Colonic mucosa (tissue), 4 donors: ENCODE measurements at regions not wholly inside any gene's neighbourhood (a gene's known extent, or its start where the extent isn't known, plus 50 kb on each side); places are given as distances from the start of the nearest gene placed in this dataset.

Experiments used
- DNase-seq: peaks from one replicate; pipeline ENCODE4 v3.0.0-alpha.2; 2020
- H3K27ac ChIP-seq: fragments of 200-600 bp; one replicate; pipeline ENCODE4 v1.8.0; 2021
- H3K27me3 ChIP-seq: fragments of 200-600 bp; one replicate; pipeline ENCODE4 v1.8.0; 2021
- H3K36me3 ChIP-seq: fragments of 200-600 bp; one replicate; pipeline ENCODE4 v1.8.0; 2021
- H3K4me1 ChIP-seq: fragments of 200-600 bp; one replicate; pipeline ENCODE4 v1.8.0; 2021; ENCODE audit warnings: mild to moderate bottlenecking
- H3K4me3 ChIP-seq: fragments of 200-600 bp; one replicate; pipeline ENCODE4 v1.8.0; 2021
- H3K9ac ChIP-seq, 2 donors: one replicate each; pipeline ENCODE4 v1.7.0; 2013; ENCODE audit warnings: control low read depth in 2 of 2, low read depth in 2 of 2, low read length in 2 of 2
- H3K9me3 ChIP-seq: fragments of 200-600 bp; one replicate; pipeline ENCODE4 v1.8.0; 2021
- intact Hi-C: fragments of 100-400 bp; cut with DNase I; formaldehyde crosslinking; loops from one replicate; pipeline ENCODE4 v1.14.1; 2022
- TF ChIP-seq, protein P1 (sequence below): fragments of 200-600 bp; IDR thresholded peaks from one replicate; pipeline ENCODE4 v1.8.0; 2022; ENCODE audit warnings: antibody characterized with exemption, mild to moderate bottlenecking
- donor health status: healthy.
- donor health status: DM: no; HTN: no; CAD: no.
- donor health status: DM: no; HTN: no; CAD: no.

DNA sequence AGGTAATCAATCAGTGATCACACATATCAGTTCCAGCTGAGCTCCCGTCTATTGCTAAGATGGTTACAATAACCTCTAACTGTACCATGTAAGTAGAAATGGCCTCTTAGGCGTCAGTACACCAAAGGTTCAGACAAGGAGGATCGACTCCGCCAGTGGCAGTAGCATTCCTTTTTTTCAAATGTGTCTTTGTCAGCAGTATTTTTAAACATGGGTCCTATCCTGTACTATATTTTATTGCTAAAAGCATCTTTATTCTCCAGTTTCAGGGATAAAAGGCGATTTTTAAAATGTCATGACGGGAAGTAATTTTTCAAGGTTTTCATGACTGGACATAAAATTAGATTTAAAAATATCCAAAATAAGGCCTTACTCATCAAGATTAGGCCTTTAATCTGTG is 64.8 kb upstream of the TBCA start:
- Histone ChIP-seq H3K27me3 (peaks cover 24% of the 10 kb centered on the region), H3K4me3 (no peak overlapping the region), H3K9me3 (no peaks in the 10 kb centered on the region), H3K9ac (no peak overlapping the region), H3K27ac (no peak overlapping the region), H3K4me1 (no peaks in the 10 kb centered on the region), H3K36me3 (no peaks in the 10 kb centered on the region)
- intact Hi-C loops = no loop called here
- TF ChIP-seq, protein P1, sequence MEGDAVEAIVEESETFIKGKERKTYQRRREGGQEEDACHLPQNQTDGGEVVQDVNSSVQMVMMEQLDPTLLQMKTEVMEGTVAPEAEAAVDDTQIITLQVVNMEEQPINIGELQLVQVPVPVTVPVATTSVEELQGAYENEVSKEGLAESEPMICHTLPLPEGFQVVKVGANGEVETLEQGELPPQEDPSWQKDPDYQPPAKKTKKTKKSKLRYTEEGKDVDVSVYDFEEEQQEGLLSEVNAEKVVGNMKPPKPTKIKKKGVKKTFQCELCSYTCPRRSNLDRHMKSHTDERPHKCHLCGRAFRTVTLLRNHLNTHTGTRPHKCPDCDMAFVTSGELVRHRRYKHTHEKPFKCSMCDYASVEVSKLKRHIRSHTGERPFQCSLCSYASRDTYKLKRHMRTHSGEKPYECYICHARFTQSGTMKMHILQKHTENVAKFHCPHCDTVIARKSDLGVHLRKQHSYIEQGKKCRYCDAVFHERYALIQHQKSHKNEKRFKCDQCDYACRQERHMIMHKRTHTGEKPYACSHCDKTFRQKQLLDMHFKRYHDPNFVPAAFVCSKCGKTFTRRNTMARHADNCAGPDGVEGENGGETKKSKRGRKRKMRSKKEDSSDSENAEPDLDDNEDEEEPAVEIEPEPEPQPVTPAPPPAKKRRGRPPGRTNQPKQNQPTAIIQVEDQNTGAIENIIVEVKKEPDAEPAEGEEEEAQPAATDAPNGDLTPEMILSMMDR = no peak
- no peak for DNase-seq

DNA sequence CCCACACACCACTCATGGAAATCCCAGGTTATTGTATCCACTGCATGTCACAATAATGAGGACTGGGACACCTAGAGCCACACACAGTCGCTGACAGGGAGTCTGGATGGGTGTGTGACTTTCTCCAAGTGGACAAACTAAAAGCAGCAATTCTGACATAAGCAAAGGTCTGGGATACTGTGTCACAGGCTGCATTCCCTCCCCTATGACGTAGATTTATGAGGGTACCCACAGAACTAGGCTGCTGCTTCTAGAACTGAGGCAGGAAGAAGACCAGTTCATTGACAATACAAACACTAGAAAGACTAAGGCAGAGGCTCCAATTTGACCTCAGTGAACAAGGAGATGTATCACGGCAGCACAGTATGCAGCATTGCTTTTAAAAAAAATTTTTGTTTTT is 63.6 kb upstream of the TBCA start:
- Histone ChIP-seq H3K4me1 (no peaks in the 10 kb centered on the region), H3K27ac (no peak overlapping the region), H3K9me3 (no peaks in the 10 kb centered on the region), H3K4me3 (no peak overlapping the region), H3K9ac (no peak overlapping the region), H3K36me3 (no peaks in the 10 kb centered on the region), H3K27me3 (peaks cover 12% of the 10 kb centered on the region)
- intact Hi-C loops = no loop called here
- no peak for DNase-seq
- TF ChIP-seq, protein P1 = no peak

DNA sequence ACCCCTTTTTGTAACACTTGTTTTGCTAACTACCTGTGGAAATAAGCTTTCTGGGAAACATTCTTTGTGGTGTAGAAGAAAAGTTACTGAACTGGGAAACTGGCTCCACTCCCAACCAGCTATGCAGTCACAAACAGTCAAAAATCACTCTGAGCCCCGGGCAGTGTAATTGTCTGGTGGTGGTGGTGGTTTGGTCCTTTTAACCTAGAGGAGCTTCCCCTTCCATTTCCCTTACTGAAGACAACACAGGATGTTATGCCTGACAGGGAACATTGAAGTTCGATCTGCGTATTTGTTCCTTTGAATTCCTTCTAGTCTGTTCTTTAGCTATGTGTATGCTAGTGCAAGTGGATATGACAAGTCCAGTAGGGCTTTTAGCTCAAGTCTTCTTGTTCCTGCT is 56.8 kb upstream of the TBCA start:
- H3K9ac ChIP-seq = no peak overlapping the region
- no peaks in the 10 kb centered on the region for H3K27me3 ChIP-seq
- H3K4me1 ChIP-seq = no peaks in the 10 kb centered on the region
- H3K9me3 ChIP-seq = no peaks in the 10 kb centered on the region
- no peak overlapping the region for H3K4me3 ChIP-seq
- no peak overlapping the region for H3K27ac ChIP-seq
- TF ChIP-seq, protein P1 = no peak
- no peak for DNase-seq
- intact Hi-C loops = no loop called here
- no peaks in the 10 kb centered on the region for H3K36me3 ChIP-seq

DNA sequence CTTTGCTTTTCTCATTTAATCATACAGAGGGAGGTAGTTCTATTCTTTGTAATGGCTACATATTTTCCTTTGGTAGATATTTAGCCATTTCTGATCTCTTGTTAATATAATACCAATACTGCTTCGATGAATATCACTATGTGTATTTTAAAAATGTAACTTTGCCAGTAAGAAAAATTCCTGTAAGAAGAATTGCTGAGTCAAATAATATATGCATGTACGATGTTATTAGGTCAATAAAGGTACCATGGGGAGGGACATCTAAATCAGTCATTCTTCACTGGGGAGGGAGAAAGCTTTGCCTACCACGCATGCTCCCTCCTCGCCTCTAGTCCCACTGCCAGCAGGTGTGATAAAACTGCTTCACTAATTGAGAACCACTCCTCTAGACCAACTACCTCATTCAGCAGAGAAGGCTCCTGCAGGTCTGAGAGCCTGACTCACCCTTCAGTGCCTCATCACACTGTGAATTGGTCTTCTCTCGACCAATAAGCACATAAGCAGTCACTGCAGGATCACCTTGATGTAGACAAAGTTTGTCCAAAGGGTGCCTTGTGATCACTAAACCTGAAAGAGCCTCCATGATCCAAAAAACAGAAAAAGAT is 56.1 kb upstream of the TBCA start:
- intact Hi-C loops = no loop called here
- no peak for DNase-seq
- Histone ChIP-seq H3K36me3 (no peaks in the 10 kb centered on the region), H3K4me3 (no peak overlapping the region), H3K9ac (no peak overlapping the region), H3K4me1 (no peaks in the 10 kb centered on the region), H3K27me3 (no peaks in the 10 kb centered on the region), H3K9me3 (no peaks in the 10 kb centered on the region), H3K27ac (no peak overlapping the region)
- TF ChIP-seq, protein P1 = no peak

DNA sequence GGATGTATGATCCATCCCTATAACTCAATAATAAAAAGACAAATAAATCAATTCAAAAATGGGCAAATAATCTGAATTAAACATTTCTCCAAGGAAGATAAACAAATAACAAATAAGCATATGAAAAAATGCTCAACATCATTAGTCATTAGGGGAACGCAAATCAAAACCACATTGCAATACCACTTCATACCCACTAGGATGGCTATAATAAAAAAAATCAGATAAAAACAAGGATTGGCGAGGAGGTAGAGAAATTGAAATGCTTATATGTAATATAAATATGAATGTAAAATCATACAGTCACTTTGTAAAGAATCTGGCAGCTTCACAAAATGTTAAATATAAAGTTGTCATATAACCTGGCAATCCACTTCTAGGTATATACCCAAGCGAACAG is 52.3 kb upstream of the TBCA start:
- Histone ChIP-seq H3K27ac (no peak overlapping the region), H3K4me1 (no peaks in the 10 kb centered on the region), H3K9me3 (no peaks in the 10 kb centered on the region), H3K4me3 (no peak overlapping the region), H3K27me3 (peaks cover 2% of the 10 kb centered on the region), H3K9ac (no peak overlapping the region), H3K36me3 (no peaks in the 10 kb centered on the region)
- TF ChIP-seq, protein P1 = no peak
- intact Hi-C loops = no loop called here
- no peak for DNase-seq
